Naive thymus-derived CD4-positive, alpha-beta T cell (primary cell): ENCODE measurements at regions not wholly inside any gene's neighbourhood (a gene's known extent, or its start where the extent isn't known, plus 50 kb on each side); places are given as distances from the start of the nearest gene placed in this dataset.

Source experiments
- ATAC-seq: fragments of 150-1000 bp; cut with Tn5 transposase; 2 replicates; pipeline ENCODE4 v1.10.0; 2021; ENCODE audit warnings: mild to moderate bottlenecking, moderate library complexity
- CTCF ChIA-PET: fragments of 350-600 bp; sonication (Branson Sonifier 250); formaldehyde crosslinking; loops from one replicate; lab custom pipeline; 2021; ENCODE audit warnings: antibody characterized with exemption; lab: Charles Lee
- POLR2A ChIA-PET: fragments of 350-600 bp; sonication (Branson Sonifier 250); formaldehyde crosslinking; loops from one replicate; lab custom pipeline; 2021; ENCODE audit warnings: antibody characterized with exemption, inconsistent platforms; lab: Charles Lee
- DNase-seq, 9 donors: peaks; one replicate each; pipeline versions ENCODE4 v3.0.0 to v3.0.0-alpha.2; 2020 to 2022; ENCODE audit warnings: mixed read lengths in 1 of 9
- H3K27ac ChIP-seq: one replicate; pipeline ENCODE4 v1.7.0; 2013; ENCODE audit warnings: mild to moderate bottlenecking, low read depth, low read length, moderate library complexity
- H3K27me3 ChIP-seq, 2 donors: one replicate each; pipeline ENCODE4 v1.7.0; 2013; ENCODE audit warnings: low read length in 2 of 2, mild to moderate bottlenecking in 2 of 2, moderate library complexity in 2 of 2; ENCODE audit not compliant: control insufficient read depth in 2 of 2, insufficient read depth in 2 of 2
- H3K36me3 ChIP-seq, 3 experiments: 1 replicate in 2 of 3; 2 replicates in 1 of 3; pipeline ENCODE4 v1.7.0; 2013; ENCODE audit warnings: low read length in 3 of 3, mild to moderate bottlenecking in 3 of 3, moderate library complexity in 1 of 3; ENCODE audit not compliant: insufficient read depth in 3 of 3, control insufficient read depth in 2 of 3
- H3K4me1 ChIP-seq, 2 donors: one replicate each; pipeline ENCODE4 v1.7.0; 2013; ENCODE audit warnings: low read length in 2 of 2, mild to moderate bottlenecking in 2 of 2, moderate library complexity in 1 of 2; ENCODE audit not compliant: control insufficient read depth in 2 of 2, insufficient read depth in 2 of 2
- H3K4me3 ChIP-seq: 2 replicates; pipeline ENCODE4 v1.7.0; 2013; ENCODE audit warnings: mild to moderate bottlenecking, low read length
- H3K9me3 ChIP-seq, 3 experiments: 1 replicate in 2 of 3; 2 replicates in 1 of 3; pipeline ENCODE4 v1.7.0; 2013; ENCODE audit warnings: low read length in 3 of 3; ENCODE audit not compliant: control insufficient read depth in 2 of 3
- H3K27ac Mint-ChIP-seq, 9 donors: one replicate each; pipeline ENCODE4 v1.8.0; 2020 to 2022; ENCODE audit warnings: mixed read lengths in 9 of 9, mild to moderate bottlenecking in 8 of 9, moderate library complexity in 5 of 9, inconsistent platforms in 2 of 9
- H3K27me3 Mint-ChIP-seq, 5 donors: one replicate each; pipeline ENCODE4 v1.8.0; 2021 to 2022; ENCODE audit warnings: mixed read lengths in 5 of 5, mild to moderate bottlenecking in 1 of 5
- H3K36me3 Mint-ChIP-seq, 5 donors: one replicate each; pipeline ENCODE4 v1.8.0; 2020 to 2022; ENCODE audit warnings: mixed read lengths in 5 of 5, mild to moderate bottlenecking in 3 of 5, inconsistent platforms in 1 of 5
- H3K4me1 Mint-ChIP-seq, 7 donors: one replicate each; pipeline ENCODE4 v1.8.0; 2020 to 2022; ENCODE audit warnings: mixed read lengths in 7 of 7, mild to moderate bottlenecking in 3 of 7, inconsistent platforms in 1 of 7
- H3K4me3 Mint-ChIP-seq, 10 donors: one replicate each; pipeline ENCODE4 v1.8.0; 2020 to 2022; ENCODE audit warnings: mild to moderate bottlenecking in 10 of 10, mixed read lengths in 10 of 10, moderate library complexity in 6 of 10, inconsistent platforms in 2 of 10
- H3K9me3 Mint-ChIP-seq, 11 donors: one replicate each; pipeline ENCODE4 v1.8.0; 2020 to 2022; ENCODE audit warnings: mixed read lengths in 11 of 11, mild to moderate bottlenecking in 4 of 11, inconsistent platforms in 1 of 11, moderate library complexity in 1 of 11
- intact Hi-C, 2 donors: fragments of 100-400 bp; cut with micrococcal nuclease; formaldehyde crosslinking; loops; one replicate each; pipeline ENCODE4 v1.15.1; 2023

- H3K27ac ChIP-seq, result no peak overlapping the region
- no peaks in the 10 kb centered on the region for H3K27me3 ChIP-seq
- Mint-ChIP-seq H3K27ac (no peak overlapping the region), H3K4me1 (no peaks in the 10 kb centered on the region), H3K4me3 (no peak overlapping the region), H3K27me3 (no peaks in the 10 kb centered on the region), H3K9me3 (peaks cover 0 to 13% (median 0%) of the 10 kb centered on the region in 11 donors), H3K36me3 (no peaks in the 10 kb centered on the region)
- H3K36me3 ChIP-seq, result no peaks in the 10 kb centered on the region
- no peaks in the 10 kb centered on the region for H3K4me1 ChIP-seq
- intact Hi-C loops, result no loop called here
- ChIA-PET POLR2A (no interaction called here), CTCF (no interaction called here)
- no peak overlapping the region for H3K4me3 ChIP-seq
- no peak for ATAC-seq
- no peaks in the 10 kb centered on the region for H3K9me3 ChIP-seq
- DNase-seq, result no peak
Observed at GRCh38 chr4:31068257-31069075, 348.3 kb downstream of the PCDH7 start.

GRCh38 chr4:31069151-31069550 lies 349.0 kb downstream of the PCDH7 start:
- H3K27me3 Mint-ChIP-seq, result no peaks in the 10 kb centered on the region
- DNase-seq, result no peak
- Histone ChIP-seq H3K4me3 (no peak overlapping the region), H3K27me3 (no peaks in the 10 kb centered on the region), H3K27ac (no peak overlapping the region), H3K4me1 (no peaks in the 10 kb centered on the region), H3K36me3 (no peaks in the 10 kb centered on the region), H3K9me3 (no peaks in the 10 kb centered on the region)
- H3K27ac Mint-ChIP-seq, result no peak overlapping the region
- CTCF ChIA-PET, result no interaction called here
- no peaks in the 10 kb centered on the region for H3K4me1 Mint-ChIP-seq
- POLR2A ChIA-PET, result no interaction called here
- no peak for ATAC-seq
- H3K9me3 Mint-ChIP-seq, result peaks cover 0 to 17% (median 0%) of the 10 kb centered on the region in 11 donors
- no peak overlapping the region for H3K4me3 Mint-ChIP-seq
- no peaks in the 10 kb centered on the region for H3K36me3 Mint-ChIP-seq
- intact Hi-C loops, result no loop called here

GRCh38 chr4:31071508-31072486 lies 351.6 kb downstream of the PCDH7 start:
- no peak overlapping the region for H3K4me3 Mint-ChIP-seq
- no peaks in the 10 kb centered on the region for H3K4me1 Mint-ChIP-seq
- H3K4me1 ChIP-seq, result no peaks in the 10 kb centered on the region
- no peaks in the 10 kb centered on the region for H3K36me3 Mint-ChIP-seq
- intact Hi-C loops, result no loop called here
- no peaks in the 10 kb centered on the region for H3K27me3 Mint-ChIP-seq
- no peak overlapping the region for H3K4me3 ChIP-seq
- H3K9me3 ChIP-seq, result no peaks in the 10 kb centered on the region
- no peak for ATAC-seq
- H3K27me3 ChIP-seq, result no peaks in the 10 kb centered on the region
- ChIA-PET CTCF (interaction anchor here (0.6 kb wide), 1 partner anchor 1923 kb away, joined by 3 read pairs; no protein-coding TSS in a partner anchor), POLR2A (no interaction called here)
- H3K27ac Mint-ChIP-seq, result no peak overlapping the region
- no peaks in the 10 kb centered on the region for H3K36me3 ChIP-seq
- H3K27ac ChIP-seq, result no peak overlapping the region
- no peak for DNase-seq
- H3K9me3 Mint-ChIP-seq, result peaks cover 0 to 20% (median 0%) of the 10 kb centered on the region in 11 donors

- Histone ChIP-seq H3K4me3 (no peak overlapping the region), H3K4me1 (no peaks in the 10 kb centered on the region), H3K27ac (no peak overlapping the region), H3K27me3 (no peaks in the 10 kb centered on the region), H3K9me3 (no peaks in the 10 kb centered on the region), H3K36me3 (no peaks in the 10 kb centered on the region)
- POLR2A ChIA-PET, result no interaction called here
- H3K27me3 Mint-ChIP-seq, result no peaks in the 10 kb centered on the region
- no peak overlapping the region for H3K4me3 Mint-ChIP-seq
- CTCF ChIA-PET, result no interaction called here
- ATAC-seq (no peak), DNase-seq (no peak)
- H3K27ac Mint-ChIP-seq, result no peak overlapping the region
- H3K4me1 Mint-ChIP-seq, result no peaks in the 10 kb centered on the region
- H3K9me3 Mint-ChIP-seq, result peaks cover 0 to 29% (median 3%) of the 10 kb centered on the region in 11 donors
- no peaks in the 10 kb centered on the region for H3K36me3 Mint-ChIP-seq
- intact Hi-C loops, result no loop called here
Observed at GRCh38 chr4:31075969-31076368, 355.8 kb downstream of the PCDH7 start.

- CTCF ChIA-PET, result no interaction called here
Observed at GRCh38 chr4:31078661-31079060, 358.5 kb downstream of the PCDH7 start.

GRCh38 chr4:31080887-31081286 lies 360.7 kb downstream of the PCDH7 start:
- intact Hi-C loops, result no loop called here
- Mint-ChIP-seq H3K27ac (no peak overlapping the region), H3K4me3 (no peak overlapping the region), H3K9me3 (peaks cover 0 to 17% (median 5%) of the 10 kb centered on the region in 11 donors), H3K27me3 (no peaks in the 10 kb centered on the region), H3K4me1 (no peaks in the 10 kb centered on the region), H3K36me3 (no peaks in the 10 kb centered on the region)
- Histone ChIP-seq H3K36me3 (no peaks in the 10 kb centered on the region), H3K27ac (no peak overlapping the region), H3K4me1 (no peaks in the 10 kb centered on the region), H3K9me3 (no peaks in the 10 kb centered on the region), H3K27me3 (no peaks in the 10 kb centered on the region), H3K4me3 (no peak overlapping the region)
- DNase-seq, result no peak
- ChIA-PET POLR2A (no interaction called here), CTCF (no interaction called here)
- no peak for ATAC-seq

More at GRCh38 chr4:31078661-31079060, 358.5 kb downstream of the PCDH7 start:
- H3K27me3 ChIP-seq, result no peaks in the 10 kb centered on the region
- no peak overlapping the region for H3K27ac ChIP-seq
- Mint-ChIP-seq H3K27me3 (no peaks in the 10 kb centered on the region), H3K4me3 (no peak overlapping the region), H3K4me1 (no peaks in the 10 kb centered on the region), H3K9me3 (peaks cover 0 to 23% (median 3%) of the 10 kb centered on the region in 11 donors), H3K36me3 (no peaks in the 10 kb centered on the region), H3K27ac (no peak overlapping the region)
- no peak overlapping the region for H3K4me3 ChIP-seq
- DNase-seq (no peak), ATAC-seq (no peak)
- no peaks in the 10 kb centered on the region for H3K9me3 ChIP-seq
- intact Hi-C loops, result no loop called here
- POLR2A ChIA-PET, result no interaction called here
- H3K4me1 ChIP-seq, result no peaks in the 10 kb centered on the region
- no peaks in the 10 kb centered on the region for H3K36me3 ChIP-seq
